Loucy (cell line): ENCODE measurements at regions not wholly inside any gene's neighbourhood (a gene's known extent, or its start where the extent isn't known, plus 50 kb on each side); places are given as distances from the start of the nearest gene placed in this dataset.

Experiments used
- EZH2phosphoT487 ChIP-seq: fragments of 200-600 bp; IDR thresholded peaks from 2 replicates; pipeline ENCODE4 v1.6.1; 2018; ENCODE audit warnings: antibody characterized with exemption, mild to moderate bottlenecking, moderate library complexity, borderline replicate concordance
- TF ChIP-seq, protein P1 (sequence below): fragments of 200-600 bp; sonication (generic); conservative IDR thresholded peaks from 2 replicates; pipeline ENCODE4 v1.5.1; 2014; ENCODE audit warnings: mild to moderate bottlenecking, antibody characterized with exemption, low read length

- TF ChIP-seq, protein P1, sequence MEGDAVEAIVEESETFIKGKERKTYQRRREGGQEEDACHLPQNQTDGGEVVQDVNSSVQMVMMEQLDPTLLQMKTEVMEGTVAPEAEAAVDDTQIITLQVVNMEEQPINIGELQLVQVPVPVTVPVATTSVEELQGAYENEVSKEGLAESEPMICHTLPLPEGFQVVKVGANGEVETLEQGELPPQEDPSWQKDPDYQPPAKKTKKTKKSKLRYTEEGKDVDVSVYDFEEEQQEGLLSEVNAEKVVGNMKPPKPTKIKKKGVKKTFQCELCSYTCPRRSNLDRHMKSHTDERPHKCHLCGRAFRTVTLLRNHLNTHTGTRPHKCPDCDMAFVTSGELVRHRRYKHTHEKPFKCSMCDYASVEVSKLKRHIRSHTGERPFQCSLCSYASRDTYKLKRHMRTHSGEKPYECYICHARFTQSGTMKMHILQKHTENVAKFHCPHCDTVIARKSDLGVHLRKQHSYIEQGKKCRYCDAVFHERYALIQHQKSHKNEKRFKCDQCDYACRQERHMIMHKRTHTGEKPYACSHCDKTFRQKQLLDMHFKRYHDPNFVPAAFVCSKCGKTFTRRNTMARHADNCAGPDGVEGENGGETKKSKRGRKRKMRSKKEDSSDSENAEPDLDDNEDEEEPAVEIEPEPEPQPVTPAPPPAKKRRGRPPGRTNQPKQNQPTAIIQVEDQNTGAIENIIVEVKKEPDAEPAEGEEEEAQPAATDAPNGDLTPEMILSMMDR, result no peak
- TF ChIP-seq EZH2phosphoT487, result no peak
Measured at GRCh38 chr1:5404412-5405203, 587.6 kb downstream of the NPHP4 start.
